SK-N-SH treated with all-trans-retinoic acid at 6 μM for 48 hours (cell line): ENCODE measurements at regions not wholly inside any gene's neighbourhood (a gene's known extent, or its start where the extent isn't known, plus 50 kb on each side); places are given as distances from the start of the nearest gene placed in this dataset.

Source experiments
- ATAC-seq: fragments of 200-7000 bp; cut with Tn5 transposase; 3 replicates; pipeline ENCODE4 v1.9.1; 2020; ENCODE audit warnings: mild to moderate bottlenecking, moderate library complexity
- BACH2 ChIP-seq: fragments of 250-450 bp; sonication (Bioruptor Pico); IDR thresholded peaks from 2 replicates; pipeline ENCODE4 v1.9.0; 2021; ENCODE audit warnings: mild to moderate bottlenecking, borderline replicate concordance
- CREB5 ChIP-seq: fragments of 250-450 bp; sonication (Bioruptor Pico); IDR thresholded peaks from 2 replicates; pipeline ENCODE4 v1.5.1; 2020; ENCODE audit warnings: low read depth, mild to moderate bottlenecking, moderate library complexity
- CSDC2 ChIP-seq: fragments of 250-450 bp; sonication (Bioruptor Pico); IDR thresholded peaks from 2 replicates; pipeline ENCODE4 v1.5.0; 2020; ENCODE audit warnings: mild to moderate bottlenecking, moderate library complexity
- CSRNP3 ChIP-seq: fragments of 250-450 bp; sonication (Bioruptor Pico); IDR thresholded peaks from 2 replicates; pipeline ENCODE4 v1.5.1; 2021; ENCODE audit warnings: mild to moderate bottlenecking, moderate library complexity
- ESRRG ChIP-seq: fragments of 250-450 bp; sonication (Bioruptor Pico); IDR thresholded peaks from 2 replicates; pipeline ENCODE4 v1.6.1; 2021; ENCODE audit warnings: mild to moderate bottlenecking
- GLIS3 ChIP-seq: fragments of 250-450 bp; sonication (Bioruptor Pico); IDR thresholded peaks from 2 replicates; pipeline ENCODE4 v1.5.0; 2020; ENCODE audit warnings: mild to moderate bottlenecking, moderate library complexity
- ISL1 ChIP-seq: fragments of 250-450 bp; sonication (Bioruptor Pico); IDR thresholded peaks from 2 replicates; pipeline ENCODE4 v2.1.2; 2022; ENCODE audit warnings: mild to moderate bottlenecking, moderate library complexity
- PATZ1 ChIP-seq: fragments of 250-450 bp; sonication (Bioruptor Pico); IDR thresholded peaks from 2 replicates; pipeline ENCODE4 v1.8.0; 2020; ENCODE audit warnings: mild to moderate bottlenecking, moderate library complexity, borderline replicate concordance
- RARB ChIP-seq: fragments of 250-450 bp; sonication (Bioruptor Pico); IDR thresholded peaks from 2 replicates; pipeline ENCODE4 v1.8.0; 2021; ENCODE audit warnings: mild to moderate bottlenecking, moderate library complexity
- SNAI2 ChIP-seq: fragments of 250-450 bp; sonication (Bioruptor Pico); IDR thresholded peaks from 2 replicates; pipeline ENCODE4 v1.5.0; 2020; ENCODE audit warnings: mild to moderate bottlenecking, moderate library complexity
- TCF4 ChIP-seq: fragments of 250-450 bp; sonication (Bioruptor Pico); IDR thresholded peaks from 2 replicates; pipeline ENCODE4 v1.8.0; 2021; ENCODE audit warnings: mild to moderate bottlenecking, moderate library complexity, borderline replicate concordance
- TOX ChIP-seq: fragments of 250-450 bp; sonication (Bioruptor Pico); IDR thresholded peaks from 2 replicates; pipeline ENCODE4 v1.8.0; 2021; ENCODE audit warnings: mild to moderate bottlenecking, moderate library complexity, borderline replicate concordance
- TSHZ2 ChIP-seq: fragments of 250-450 bp; sonication (Bioruptor Pico); IDR thresholded peaks from 2 replicates; pipeline ENCODE4 v1.5.0; 2020; ENCODE audit warnings: mild to moderate bottlenecking, moderate library complexity
- ZC3H10 ChIP-seq: fragments of 250-450 bp; sonication (Bioruptor Pico); IDR thresholded peaks from 2 replicates; pipeline ENCODE4 v1.5.1; 2021; ENCODE audit warnings: mild to moderate bottlenecking, moderate library complexity
- ZFP3 ChIP-seq: fragments of 250-450 bp; sonication (Bioruptor Pico); IDR thresholded peaks from 2 replicates; pipeline ENCODE4 v1.5.0; 2020; ENCODE audit warnings: mild to moderate bottlenecking, moderate library complexity
- ZNF565 ChIP-seq: fragments of 450-650 bp; formaldehyde crosslinking; conservative IDR thresholded peaks from 2 replicates; pipeline ENCODE4 v1.5.0; 2020; ENCODE audit warnings: low read depth, mild to moderate bottlenecking, moderate library complexity
- ZNF70 ChIP-seq: fragments of 450-650 bp; formaldehyde crosslinking; IDR thresholded peaks from 2 replicates; pipeline ENCODE4 v1.5.0; 2020; ENCODE audit warnings: mild to moderate bottlenecking, moderate library complexity
- TF ChIP-seq, protein P1 (sequence below): fragments of 250-450 bp; sonication (Bioruptor Pico); IDR thresholded peaks from 2 replicates; pipeline ENCODE4 v1.8.0; 2021; ENCODE audit warnings: low read depth, mild to moderate bottlenecking, moderate library complexity, borderline replicate concordance

DNA sequence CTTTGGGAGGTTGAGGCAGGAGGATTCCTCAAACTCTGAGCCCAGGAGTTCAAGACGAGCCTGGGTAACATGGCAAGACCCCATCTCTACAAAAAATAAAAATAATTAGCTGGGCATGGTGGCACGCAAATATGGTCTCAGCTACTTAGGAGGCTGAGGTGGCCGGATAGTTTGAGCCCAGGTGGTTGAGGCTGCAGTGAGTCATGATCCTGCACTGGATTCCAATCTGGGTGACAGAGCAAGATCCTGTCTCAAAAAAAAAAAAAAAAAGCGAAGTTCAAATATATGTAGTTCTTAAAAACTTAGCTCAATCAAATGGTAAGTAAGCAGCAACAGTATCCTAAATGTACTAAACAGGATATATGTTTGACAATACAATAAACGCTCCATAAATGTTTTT, 85.5 kb upstream of the SSTR1 start:
- no peak for ATAC-seq

GRCh38 chr14:38124506-38124905, 83.2 kb upstream of the SSTR1 start:
- ATAC-seq, result no peak
- no peak for TF ChIP-seq TSHZ2 (CRISPR knock-in tag)
- no peak for TF ChIP-seq BACH2 (CRISPR knock-in tag)
- TF ChIP-seq TCF4 (CRISPR knock-in tag), result no peak
- no peak for TF ChIP-seq ZFP3 (CRISPR knock-in tag)
- no peak for TF ChIP-seq PATZ1 (CRISPR knock-in tag)
- TF ChIP-seq TOX (CRISPR knock-in tag), result no peak
- TF ChIP-seq ZC3H10 (CRISPR knock-in tag), result no peak
- TF ChIP-seq CSRNP3 (CRISPR knock-in tag), result no peak
- no peak for TF ChIP-seq CSDC2 (CRISPR knock-in tag)
- no peak for TF ChIP-seq GLIS3 (CRISPR knock-in tag)
- no peak for TF ChIP-seq RARB (CRISPR knock-in tag)
- no peak for TF ChIP-seq SNAI2 (CRISPR knock-in tag)
- TF ChIP-seq ISL1, result no peak
- TF ChIP-seq, protein P1, sequence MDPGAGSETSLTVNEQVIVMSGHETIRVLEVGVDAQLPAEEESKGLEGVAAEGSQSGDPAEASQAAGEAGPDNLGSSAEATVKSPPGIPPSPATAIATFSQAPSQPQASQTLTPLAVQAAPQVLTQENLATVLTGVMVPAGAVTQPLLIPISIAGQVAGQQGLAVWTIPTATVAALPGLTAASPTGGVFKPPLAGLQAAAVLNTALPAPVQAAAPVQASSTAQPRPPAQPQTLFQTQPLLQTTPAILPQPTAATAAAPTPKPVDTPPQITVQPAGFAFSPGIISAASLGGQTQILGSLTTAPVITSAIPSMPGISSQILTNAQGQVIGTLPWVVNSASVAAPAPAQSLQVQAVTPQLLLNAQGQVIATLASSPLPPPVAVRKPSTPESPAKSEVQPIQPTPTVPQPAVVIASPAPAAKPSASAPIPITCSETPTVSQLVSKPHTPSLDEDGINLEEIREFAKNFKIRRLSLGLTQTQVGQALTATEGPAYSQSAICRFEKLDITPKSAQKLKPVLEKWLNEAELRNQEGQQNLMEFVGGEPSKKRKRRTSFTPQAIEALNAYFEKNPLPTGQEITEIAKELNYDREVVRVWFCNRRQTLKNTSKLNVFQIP, result no peak
- no peak for TF ChIP-seq ZNF70 (CRISPR knock-in tag)
- TF ChIP-seq CREB5 (CRISPR knock-in tag), result no peak
- TF ChIP-seq ZNF565 (CRISPR knock-in tag), result no peak

More for the DNA sequence above, 85.5 kb upstream of the SSTR1 start:
- TF ChIP-seq ZC3H10 (CRISPR knock-in tag), result no peak
- no peak for TF ChIP-seq ESRRG (CRISPR knock-in tag)
- TF ChIP-seq CREB5 (CRISPR knock-in tag), result no peak
- TF ChIP-seq PATZ1 (CRISPR knock-in tag), result no peak
- TF ChIP-seq ISL1, result no peak
- TF ChIP-seq CSDC2 (CRISPR knock-in tag), result no peak
- TF ChIP-seq RARB (CRISPR knock-in tag), result no peak
- TF ChIP-seq, protein P1, result no peak
- TF ChIP-seq ZFP3 (CRISPR knock-in tag), result no peak
- no peak for TF ChIP-seq ZNF70 (CRISPR knock-in tag)
- TF ChIP-seq SNAI2 (CRISPR knock-in tag), result no peak
- TF ChIP-seq BACH2 (CRISPR knock-in tag), result no peak
- no peak for TF ChIP-seq ZNF565 (CRISPR knock-in tag)
